ENCODE measurements at regions not wholly inside any gene's neighbourhood (a gene's known extent, or its start where the extent isn't known, plus 50 kb on each side); places are given as distances from the start of the nearest gene placed in this dataset.

- no peak for TF ChIP-seq CTCF (IDR thresholded peaks at IDR 0.05; ENCODE audit: low read depth, low read length)
- Histone ChIP-seq H3K36me3 (no peaks in the 10 kb centered on the region), H3K4me1 (no peaks in the 10 kb centered on the region), H3K27me3 (no peaks in the 10 kb centered on the region), H3K9me3 (no peaks in the 10 kb centered on the region), H3K4me3 (ENCODE audit: low read depth, low read length) (no peak overlapping the region)
- DNase-seq, result no peak
Measured at GRCh38 chr16:25626172-25626571, 65.6 kb upstream of the HS3ST4 start.

- H3K27me3 ChIP-seq, result no peaks in the 10 kb centered on the region
- no peaks in the 10 kb centered on the region for H3K9me3 ChIP-seq
- TF ChIP-seq CTCF (IDR thresholded peaks at IDR 0.05; ENCODE audit: low read depth, low read length), result no peak
- DNase-seq, result no peak
- H3K4me3 ChIP-seq (ENCODE audit: low read depth, low read length), result no peak overlapping the region
- H3K36me3 ChIP-seq, result no peaks in the 10 kb centered on the region
- no peaks in the 10 kb centered on the region for H3K4me1 ChIP-seq
Measured at GRCh38 chr16:25625620-25626019, 66.1 kb upstream of the HS3ST4 start.

- no peak for DNase-seq
- Histone ChIP-seq H3K4me3 (ENCODE audit: low read depth, low read length) (no peak overlapping the region), H3K27me3 (no peaks in the 10 kb centered on the region), H3K36me3 (no peaks in the 10 kb centered on the region), H3K9me3 (no peaks in the 10 kb centered on the region), H3K4me1 (no peaks in the 10 kb centered on the region)
- no peak for TF ChIP-seq CTCF (IDR thresholded peaks at IDR 0.05; ENCODE audit: low read depth, low read length)
Measured at GRCh38 chr16:25614716-25615265, 77.0 kb upstream of the HS3ST4 start.

- Histone ChIP-seq H3K36me3 (no peaks in the 10 kb centered on the region), H3K4me3 (ENCODE audit: low read depth, low read length) (no peak overlapping the region), H3K4me1 (no peaks in the 10 kb centered on the region), H3K27me3 (no peaks in the 10 kb centered on the region), H3K9me3 (no peaks in the 10 kb centered on the region)
- TF ChIP-seq CTCF (IDR thresholded peaks at IDR 0.05; ENCODE audit: low read depth, low read length), result no peak
- DNase-seq, result no peak
Measured at GRCh38 chr16:25613931-25614330, 77.8 kb upstream of the HS3ST4 start.

- DNase-seq, result no peak
- Histone ChIP-seq H3K36me3 (no peaks in the 10 kb centered on the region), H3K27me3 (no peaks in the 10 kb centered on the region), H3K4me1 (no peaks in the 10 kb centered on the region), H3K9me3 (no peaks in the 10 kb centered on the region), H3K4me3 (ENCODE audit: low read depth, low read length) (no peak overlapping the region)
- TF ChIP-seq CTCF (IDR thresholded peaks at IDR 0.05; ENCODE audit: low read depth, low read length), result no peak
Measured at GRCh38 chr16:25608002-25608401, 83.8 kb upstream of the HS3ST4 start.

GRCh38 chr16:25606069-25606468 lies 85.7 kb upstream of the HS3ST4 start:
- no peaks in the 10 kb centered on the region for H3K4me1 ChIP-seq
- no peaks in the 10 kb centered on the region for H3K36me3 ChIP-seq
- no peak for TF ChIP-seq CTCF (IDR thresholded peaks at IDR 0.05; ENCODE audit: low read depth, low read length)
- DNase-seq, result no peak
- no peak overlapping the region for H3K4me3 ChIP-seq (ENCODE audit: low read depth, low read length)
- H3K9me3 ChIP-seq, result no peaks in the 10 kb centered on the region
- H3K27me3 ChIP-seq, result no peaks in the 10 kb centered on the region
